Neural progenitor cell (in vitro differentiated cells): ENCODE measurements at regions not wholly inside any gene's neighbourhood (a gene's known extent, or its start where the extent isn't known, plus 50 kb on each side); places are given as distances from the start of the nearest gene placed in this dataset.

Source experiments
- EZH2 ChIP-seq: fragments of 200-600 bp; sonication (generic); IDR thresholded peaks from 2 replicates; pipeline ENCODE4 v1.6.1; 2017; ENCODE audit warnings: antibody characterized with exemption, mild to moderate bottlenecking, moderate library complexity
- EZH2phosphoT487 ChIP-seq: fragments of 200-600 bp; sonication (generic); IDR thresholded peaks from 2 replicates; pipeline ENCODE4 v1.6.1; 2017; ENCODE audit warnings: antibody characterized with exemption
- TF ChIP-seq, protein P1 (sequence below): fragments of 200-600 bp; sonication (generic); IDR thresholded peaks from 2 replicates; pipeline ENCODE4 v1.5.1; 2017; ENCODE audit warnings: antibody characterized with exemption, mild to moderate bottlenecking

DNA sequence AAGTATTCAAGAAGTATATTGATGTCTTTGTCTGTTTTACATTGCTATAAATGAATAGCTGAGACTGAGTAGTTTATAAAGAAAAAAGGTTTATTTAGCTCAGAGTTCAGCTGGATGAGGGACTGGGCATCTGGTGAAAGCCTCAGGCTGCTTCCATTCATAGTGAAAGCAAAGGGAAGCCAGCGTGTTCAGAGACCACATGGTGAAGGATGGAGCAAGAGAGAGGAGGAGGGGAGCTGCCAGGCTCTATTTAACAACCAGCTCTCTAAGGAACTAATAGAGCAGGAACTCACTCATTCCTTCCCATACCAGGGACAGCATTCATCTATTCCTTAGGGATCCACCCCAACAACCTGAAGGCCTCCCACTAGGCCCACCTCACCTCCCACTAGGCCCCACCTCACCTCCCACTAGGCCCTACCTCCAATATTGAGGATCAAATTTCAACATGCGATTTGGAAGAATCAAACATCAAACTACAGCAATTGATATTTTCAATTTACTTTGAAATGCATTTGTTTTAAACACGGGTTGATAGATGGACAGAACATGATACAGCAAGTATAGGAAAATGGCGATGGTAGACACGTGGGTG, 167.5 kb upstream of the HES1 start:
- TF ChIP-seq, protein P1, sequence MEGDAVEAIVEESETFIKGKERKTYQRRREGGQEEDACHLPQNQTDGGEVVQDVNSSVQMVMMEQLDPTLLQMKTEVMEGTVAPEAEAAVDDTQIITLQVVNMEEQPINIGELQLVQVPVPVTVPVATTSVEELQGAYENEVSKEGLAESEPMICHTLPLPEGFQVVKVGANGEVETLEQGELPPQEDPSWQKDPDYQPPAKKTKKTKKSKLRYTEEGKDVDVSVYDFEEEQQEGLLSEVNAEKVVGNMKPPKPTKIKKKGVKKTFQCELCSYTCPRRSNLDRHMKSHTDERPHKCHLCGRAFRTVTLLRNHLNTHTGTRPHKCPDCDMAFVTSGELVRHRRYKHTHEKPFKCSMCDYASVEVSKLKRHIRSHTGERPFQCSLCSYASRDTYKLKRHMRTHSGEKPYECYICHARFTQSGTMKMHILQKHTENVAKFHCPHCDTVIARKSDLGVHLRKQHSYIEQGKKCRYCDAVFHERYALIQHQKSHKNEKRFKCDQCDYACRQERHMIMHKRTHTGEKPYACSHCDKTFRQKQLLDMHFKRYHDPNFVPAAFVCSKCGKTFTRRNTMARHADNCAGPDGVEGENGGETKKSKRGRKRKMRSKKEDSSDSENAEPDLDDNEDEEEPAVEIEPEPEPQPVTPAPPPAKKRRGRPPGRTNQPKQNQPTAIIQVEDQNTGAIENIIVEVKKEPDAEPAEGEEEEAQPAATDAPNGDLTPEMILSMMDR = no peak
- TF ChIP-seq EZH2phosphoT487 (no peak), EZH2 (no peak)
